NCI-H460 (cell line): ENCODE measurements at regions not wholly inside any gene's neighbourhood (a gene's known extent, or its start where the extent isn't known, plus 50 kb on each side); places are given as distances from the start of the nearest gene placed in this dataset.

ENCODE experiments used
- DNase-seq: peaks from one replicate; pipeline ENCODE4 v3.0.0-alpha.2; 2016; ENCODE audit warnings: low read depth; ENCODE audit errors: extremely low read depth
- small RNA-seq, 2 experiments: library from RNA; depleted of rRNA; stranded (forward); fragments of <200 nt; gene quantifications; one replicate each; pipeline ENCODE3, GENCODE V24; 2014

DNA sequence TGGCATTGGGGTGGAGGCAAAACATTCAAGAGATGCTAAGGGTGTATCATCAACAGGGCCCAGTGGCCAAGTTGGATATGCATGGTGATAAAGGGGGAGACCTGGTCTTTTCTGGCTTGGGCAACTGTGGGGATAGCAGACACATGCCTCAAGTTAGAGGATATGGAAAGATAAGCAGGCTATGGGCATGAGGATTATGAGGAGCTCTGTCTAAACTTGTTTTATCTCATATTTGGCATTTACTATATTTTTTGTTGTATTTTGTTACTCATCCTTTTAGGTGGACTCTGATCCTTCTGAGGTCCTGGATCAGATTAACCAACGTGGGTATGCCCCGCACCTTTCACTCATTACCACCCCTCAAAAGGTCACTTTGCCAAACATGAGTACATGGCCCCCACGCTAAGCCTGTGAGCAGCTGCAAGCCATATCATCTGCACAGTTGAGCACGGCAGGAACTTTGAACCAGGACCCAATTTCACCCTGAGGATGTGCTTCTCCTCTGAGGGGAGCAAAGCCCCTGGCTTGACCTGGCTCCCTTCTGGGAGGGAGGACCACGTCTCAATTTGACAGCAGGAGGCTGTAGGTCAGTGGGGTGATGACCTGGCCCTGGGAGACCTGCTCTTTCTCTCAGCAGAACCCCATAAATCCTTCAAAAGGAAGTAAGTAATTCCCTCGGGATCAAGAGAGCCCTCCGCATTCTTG is 71.1 kb upstream of the CD180 start:
- DNase-seq: no peak

DNA sequence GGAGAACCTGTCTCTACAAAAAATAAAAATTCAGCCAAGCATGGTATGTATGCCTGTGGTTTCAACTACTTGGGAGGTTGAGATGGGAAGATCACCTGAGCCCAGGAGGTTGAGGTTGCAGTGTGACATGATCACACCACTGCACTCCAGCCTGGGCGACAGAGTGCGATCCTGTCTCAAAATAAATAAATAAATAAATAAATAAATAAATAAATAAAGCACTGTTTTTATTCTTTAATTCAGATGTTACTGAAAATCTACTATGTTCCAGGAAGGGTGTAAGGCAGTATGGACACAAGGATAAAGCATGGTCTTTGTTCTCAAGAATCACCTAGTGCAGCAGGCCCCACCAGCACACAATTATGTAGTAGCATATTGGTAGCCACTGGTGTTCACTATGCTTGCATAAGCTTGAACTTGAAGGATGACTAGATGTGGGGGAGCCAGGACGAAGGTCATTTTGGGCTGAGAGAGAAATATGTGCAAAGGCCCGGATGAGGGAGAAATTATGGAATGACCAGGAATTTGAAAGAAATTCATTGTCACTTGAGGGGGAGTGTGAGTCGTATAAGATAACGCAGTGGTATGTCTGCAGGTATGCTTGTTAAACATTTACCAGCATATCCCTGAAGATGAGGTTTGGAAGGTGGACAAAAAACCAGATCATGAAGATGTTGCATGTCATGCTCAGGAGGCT is 70.2 kb upstream of the CD180 start:
- no peak for DNase-seq

DNA sequence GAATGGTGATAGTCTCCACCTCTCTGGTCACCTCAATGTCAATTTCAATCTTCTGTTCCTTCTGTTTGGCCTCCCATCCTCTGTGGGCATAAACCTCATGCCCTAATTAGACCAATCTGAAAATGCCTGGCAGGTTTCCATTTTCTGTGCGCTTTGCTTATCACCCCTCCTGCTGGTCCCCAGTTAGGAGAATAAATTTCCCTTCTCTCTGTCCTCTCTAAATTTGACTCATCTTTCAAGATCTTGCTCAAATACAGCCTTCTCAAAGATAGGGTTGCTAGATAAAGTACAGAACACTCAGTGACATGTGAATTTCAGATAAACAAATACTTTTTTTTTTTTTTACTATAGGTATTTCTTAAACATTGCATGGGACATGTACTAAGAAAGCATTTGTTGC is 69.4 kb upstream of the CD180 start:
- DNase-seq: no peak

DNA sequence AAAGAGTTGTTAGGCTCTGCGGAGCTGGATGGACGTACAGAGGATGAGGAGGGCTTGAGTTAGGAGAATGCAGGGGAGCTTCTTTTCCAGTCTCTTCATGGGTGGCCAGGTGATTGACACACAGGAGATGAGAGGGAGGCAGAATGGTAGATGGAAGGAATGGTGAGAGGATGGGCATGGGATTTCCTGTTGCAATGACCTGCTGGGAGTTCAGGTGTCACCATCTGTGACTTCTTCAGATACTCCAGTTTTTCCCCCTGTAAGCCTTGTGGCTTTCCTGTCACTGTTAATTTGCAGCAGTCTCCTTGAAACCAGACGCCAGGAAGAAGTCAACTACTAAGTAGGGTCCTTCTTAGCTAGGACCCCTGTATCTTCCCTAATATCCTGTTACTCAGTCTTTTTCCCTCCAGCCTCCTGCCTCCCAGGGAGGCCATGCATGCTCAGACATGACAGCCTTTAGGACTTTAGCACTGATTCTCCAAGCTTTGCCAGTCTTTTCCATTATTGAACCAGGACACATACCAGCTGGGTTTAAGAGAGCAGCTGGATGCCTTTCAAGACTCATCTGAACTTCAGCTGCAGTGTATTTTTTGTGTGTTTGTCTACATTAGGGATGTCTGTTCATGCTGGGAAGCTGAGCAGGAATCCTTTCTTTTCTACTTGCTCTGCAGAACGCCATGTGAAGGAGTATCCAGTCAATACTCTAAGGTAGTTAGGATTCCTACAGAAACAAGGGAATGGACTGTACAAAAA is 67.2 kb upstream of the CD180 start:
- no peak for DNase-seq

DNA sequence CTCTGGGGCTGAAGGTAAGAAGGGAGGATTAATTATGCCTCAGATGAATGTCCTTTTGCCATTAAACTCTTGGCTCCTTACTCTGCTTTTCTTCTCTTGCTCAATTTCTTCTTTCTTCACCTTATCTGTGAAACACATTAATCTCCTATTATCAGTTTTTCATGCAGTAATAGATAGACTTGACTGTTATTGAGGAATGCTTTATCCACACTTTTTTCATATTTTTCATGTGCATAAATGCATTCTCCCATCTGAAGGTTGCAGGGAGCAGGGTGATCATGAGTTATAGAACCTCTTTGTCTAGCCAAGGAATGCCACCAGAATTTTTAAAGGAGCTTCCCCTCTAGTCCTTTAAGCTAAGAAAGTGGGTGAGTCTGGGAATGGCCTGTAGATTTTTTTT is 66.4 kb upstream of the CD180 start:
- DNase-seq: no peak

DNA sequence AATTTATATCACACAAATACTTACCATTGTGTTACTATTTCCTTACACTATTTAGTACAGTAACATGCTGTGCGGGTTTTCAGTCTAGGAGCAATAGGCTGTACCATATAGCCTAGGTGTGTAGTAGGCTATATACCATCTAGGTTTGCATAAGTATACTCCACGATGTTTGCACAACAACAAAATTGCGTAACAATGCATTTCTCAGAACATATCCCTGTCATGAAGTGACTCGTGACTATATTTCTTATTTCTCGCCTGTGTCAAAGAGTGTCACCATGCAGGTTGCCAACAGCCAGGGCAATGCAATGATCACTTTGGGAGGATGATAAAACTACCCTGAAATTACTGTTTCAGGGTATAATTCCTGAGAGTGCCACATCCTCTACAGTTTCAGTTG is 65.6 kb upstream of the CD180 start:
- DNase-seq: no peak

DNA sequence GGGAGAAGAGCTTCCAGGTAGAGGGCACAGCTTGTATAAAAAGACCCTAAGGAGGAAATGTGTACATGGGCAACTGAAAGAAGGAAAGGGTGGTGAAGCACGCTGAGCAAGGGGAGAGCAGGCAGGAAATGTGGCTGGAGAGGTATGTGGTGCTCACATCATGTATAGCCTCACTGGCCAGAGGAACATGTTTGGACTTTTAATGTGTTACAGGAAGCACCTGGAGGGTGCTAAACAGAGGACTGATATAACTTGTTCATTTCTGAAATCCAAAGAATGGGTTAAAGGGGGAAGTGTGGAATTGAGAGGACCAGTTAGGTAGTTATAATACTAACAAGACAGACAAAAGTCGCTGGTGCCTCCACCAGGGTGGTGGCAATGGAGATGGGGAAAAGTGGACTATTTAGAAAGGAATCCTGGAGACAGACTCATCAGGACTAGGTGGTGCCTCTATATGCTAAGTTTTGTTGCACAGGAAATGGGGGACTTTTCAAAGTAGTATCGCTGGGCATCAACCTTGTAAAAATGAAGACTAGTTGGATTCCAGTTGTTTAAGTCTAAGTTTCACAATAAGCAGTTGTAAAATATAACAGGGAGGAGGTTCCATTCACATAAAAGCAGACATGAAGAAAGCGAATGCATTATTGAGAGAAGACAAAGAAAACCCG is 63.1 kb upstream of the CD180 start:
- DNase-seq: no peak

DNA sequence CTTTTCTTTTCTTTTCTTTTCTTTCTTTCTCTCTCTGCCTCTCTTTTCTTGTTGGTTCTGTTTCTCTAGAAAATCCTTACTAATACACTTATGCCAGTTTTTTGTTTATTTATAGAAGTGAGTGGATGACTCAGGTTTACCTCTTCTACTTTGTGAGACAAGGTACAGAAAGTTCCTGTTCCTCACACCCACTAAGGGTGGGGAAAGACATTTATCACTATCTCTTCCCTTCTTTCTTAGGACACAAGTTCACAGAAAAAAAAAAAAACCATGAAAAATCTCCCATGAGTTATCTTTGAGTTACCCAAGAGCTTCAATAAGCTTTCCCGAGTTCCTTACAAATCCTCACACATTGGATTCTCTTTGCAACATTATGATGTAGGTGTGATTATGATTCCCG is 60.9 kb upstream of the CD180 start:
- no peak for DNase-seq

DNA sequence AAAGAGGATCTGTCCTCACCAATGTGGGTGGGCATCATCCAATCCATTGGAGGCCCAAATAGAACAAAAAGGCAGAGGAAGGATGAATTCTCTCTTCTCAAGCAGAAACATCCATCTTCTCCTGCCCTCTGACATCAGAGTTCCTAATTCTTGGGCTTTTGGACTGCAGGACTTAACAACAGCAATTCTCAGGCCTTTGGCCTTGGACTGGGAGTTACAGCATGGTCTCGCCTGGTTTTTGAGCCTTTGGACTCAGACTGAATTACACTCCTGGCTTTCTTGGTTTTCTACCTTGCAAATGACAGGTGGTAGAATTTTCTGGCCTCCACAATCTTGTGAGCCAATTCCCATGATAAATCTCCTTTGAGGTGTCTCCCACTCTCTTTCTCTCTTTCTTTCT is 60.5 kb upstream of the CD180 start:
- DNase-seq: no peak

DNA sequence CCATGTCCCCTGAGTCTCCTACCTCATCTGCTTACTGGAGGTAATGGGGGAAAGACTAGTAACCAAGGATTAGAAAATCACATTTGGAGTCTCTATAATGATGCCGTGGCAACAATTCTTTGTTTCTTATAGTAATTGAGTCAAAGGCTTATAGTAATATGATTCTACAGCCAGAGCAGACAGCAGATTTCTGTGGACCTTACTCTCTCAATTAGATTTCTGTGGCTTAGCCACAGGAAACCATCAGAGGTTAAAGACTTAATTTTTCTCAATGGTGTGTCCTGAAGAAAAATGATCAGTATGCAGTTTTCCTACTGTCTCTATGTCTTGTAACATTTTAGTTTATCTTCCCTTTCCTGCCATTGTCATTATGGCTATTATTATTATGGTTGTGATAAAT is 59.3 kb upstream of the CD180 start:
- DNase-seq: no peak

DNA sequence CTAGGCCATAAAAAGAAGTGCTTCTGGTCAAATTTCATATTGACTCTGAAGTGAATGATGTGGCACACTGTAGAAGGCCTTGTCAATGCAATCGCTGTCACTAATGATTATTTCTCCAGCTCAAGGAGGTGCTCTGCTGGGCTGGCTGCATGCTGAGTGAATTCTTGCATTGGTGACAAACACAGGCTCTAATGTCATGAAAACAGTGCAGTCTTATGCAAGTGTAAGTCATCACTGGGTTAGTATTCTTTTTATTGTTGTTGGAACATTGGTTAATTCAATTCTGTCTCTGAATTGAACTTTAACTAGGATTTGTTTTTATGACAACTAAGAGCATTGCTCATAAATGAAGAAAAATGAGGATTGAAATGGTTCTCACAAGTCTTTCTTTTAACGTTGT is 57.3 kb upstream of the CD180 start:
- DNase-seq: no peak

DNA sequence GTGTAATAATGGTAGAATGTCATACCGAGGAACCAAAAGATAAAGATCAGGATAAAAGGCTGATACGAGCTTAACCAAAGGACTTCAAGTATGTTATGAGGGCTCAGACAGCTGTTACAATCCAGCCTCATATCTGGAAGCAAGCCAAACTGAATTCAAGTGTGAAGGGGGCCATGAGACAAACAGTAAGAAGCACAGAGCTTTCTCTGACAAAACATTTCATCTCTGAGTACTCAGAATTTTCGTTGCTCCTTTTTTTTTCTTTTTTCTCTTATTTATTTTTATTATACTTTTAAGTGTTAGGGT is 52.9 kb upstream of the CD180 start:
- no peak for DNase-seq

DNA sequence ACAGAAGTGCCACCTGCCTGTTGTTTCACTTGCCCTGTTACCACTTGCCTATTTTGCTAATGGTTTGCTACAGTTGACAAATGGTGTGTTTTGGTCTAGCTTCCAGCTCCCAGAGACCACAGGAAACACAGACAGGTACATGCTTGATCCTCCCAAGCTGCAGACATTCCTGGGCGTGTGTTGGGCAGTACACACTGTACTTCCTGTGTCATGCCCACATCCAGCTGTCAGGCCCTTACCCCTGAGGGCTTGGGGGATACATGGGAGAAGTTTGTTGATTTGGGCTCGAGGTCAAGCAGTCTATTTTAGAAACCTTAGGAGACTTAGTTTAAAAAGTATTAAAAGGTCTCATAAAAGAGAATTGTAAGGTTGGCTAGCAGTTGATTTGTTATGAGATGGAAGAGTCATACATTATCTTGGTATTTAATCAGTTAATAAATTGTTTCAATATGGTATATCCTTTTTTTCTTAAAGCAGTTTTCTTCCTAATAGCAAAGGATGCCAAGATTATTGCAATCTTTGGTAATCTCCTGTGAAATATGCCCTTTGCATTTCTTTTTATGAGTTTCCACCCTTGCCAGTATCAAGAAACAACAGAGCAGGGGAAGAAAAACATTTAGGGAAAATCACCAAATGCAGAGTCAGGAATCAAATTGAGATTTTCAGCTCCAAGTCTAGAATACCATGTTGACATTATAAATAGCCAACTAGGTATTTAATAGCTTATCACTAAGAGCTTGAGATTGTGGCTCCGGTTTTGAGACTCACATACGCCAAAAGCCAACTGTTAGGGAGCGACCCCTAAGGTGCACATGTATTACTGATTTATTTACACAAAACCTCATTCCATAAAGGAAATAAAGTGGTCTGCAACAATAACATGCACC is 52.3 kb upstream of the CD180 start:
- DNase-seq: no peak

DNA sequence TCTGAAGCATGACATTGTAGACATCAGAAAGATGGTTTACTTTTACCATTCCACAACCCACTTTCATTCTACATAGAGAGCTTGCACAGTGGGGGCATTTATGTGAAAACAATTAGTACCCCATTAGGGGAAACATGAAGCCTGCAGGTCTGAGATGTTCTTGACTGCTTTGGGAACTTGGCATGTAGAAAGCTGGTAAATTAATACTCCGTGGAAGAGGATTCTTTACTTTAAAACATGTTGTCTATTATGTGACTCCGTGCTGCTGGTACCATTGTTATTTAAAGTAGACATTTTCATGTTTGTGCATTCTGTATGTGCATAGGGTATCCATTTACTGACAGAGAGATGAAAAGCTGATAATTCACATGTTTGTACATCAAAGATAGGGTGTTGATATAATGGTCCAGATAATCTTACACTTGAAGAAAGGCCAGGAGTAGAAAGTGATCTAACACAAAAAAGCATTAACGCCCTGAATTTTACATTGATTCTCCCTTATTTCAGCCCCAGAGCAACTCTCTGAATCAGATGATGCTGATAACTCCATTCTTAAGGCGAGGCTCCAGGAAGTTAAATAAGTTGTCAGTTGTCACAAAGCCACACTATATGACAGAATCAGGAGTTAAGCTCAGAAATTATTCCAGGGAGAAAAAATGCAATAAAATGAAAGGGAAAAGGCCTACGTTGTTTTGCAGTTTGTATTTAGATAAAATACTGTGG is 50.1 kb upstream of the CD180 start:
- no peak for DNase-seq

Small RNAs in the stretch of these regions (small RNA-seq; reads per million reads assigned to genes)
- gene AC024581.2 (0 reads per million in 2 experiments), gene RNU6-1232P (0 reads per million in 2 experiments)
